Embryonic facial prominence (tissue), 1 donor: ENCODE measurements at regions not wholly inside any gene's neighbourhood (a gene's known extent, or its start where the extent isn't known, plus 50 kb on each side); places are given as distances from the start of the nearest gene placed in this dataset.
"Not testable (repeated sequence)": the region's sequence is repeated elsewhere in the genome, so short reads cannot be mapped to it uniquely, and the experiment has no call there.

ENCODE experiments used
- DNase-seq: peaks from one replicate; pipeline ENCODE4 v3.0.0-alpha.2; 2016; ENCODE audit errors: extremely low spot score

DNA sequence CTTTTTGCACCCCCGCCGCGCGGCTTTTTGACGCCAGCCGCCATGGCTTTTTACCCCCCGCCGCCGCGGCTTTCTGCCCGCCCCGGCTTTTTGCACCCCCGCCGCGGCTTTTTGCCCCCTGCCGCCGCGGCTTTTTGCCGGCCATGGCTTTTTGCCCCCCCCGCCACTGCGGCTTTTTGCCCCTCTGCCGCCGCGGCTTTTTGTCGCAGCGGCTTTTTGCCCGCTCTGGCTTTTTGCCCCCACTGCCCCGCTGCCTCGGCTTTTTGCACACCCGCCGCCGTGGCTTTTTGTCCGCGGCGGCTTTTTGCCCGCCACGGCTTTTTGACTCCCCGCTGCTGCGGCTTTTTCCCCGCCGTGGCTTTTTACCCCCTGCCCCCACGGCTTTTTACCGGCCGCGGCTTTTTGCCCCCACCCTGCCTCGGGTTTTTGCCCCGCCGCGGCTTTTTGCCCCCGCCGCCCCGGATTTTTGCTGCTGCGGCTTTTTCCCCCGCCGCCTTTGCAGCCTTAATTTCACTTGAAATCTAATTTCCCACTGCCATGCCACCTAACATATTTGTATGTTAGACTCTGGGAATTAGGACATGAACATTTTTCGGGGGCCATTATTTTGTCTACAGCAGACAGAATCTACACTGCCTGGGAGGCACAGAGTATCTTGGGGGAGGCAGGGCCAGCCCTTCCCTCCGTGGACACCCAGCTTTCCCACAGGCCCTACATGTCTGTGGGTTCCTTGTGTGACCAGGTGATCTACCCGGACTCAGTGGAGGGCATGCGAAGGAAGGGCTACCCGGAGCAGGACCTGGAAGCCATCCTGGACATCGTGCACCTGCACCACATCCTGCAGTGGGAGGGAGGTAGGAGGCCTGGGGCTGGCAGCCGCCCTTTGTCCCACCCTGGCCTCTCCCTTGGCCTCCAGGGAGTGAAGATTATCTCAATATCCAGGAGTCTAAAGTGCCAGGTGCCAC lies 3031.0 kb upstream of the TEKT4 start:
- no peak for DNase-seq

DNA sequence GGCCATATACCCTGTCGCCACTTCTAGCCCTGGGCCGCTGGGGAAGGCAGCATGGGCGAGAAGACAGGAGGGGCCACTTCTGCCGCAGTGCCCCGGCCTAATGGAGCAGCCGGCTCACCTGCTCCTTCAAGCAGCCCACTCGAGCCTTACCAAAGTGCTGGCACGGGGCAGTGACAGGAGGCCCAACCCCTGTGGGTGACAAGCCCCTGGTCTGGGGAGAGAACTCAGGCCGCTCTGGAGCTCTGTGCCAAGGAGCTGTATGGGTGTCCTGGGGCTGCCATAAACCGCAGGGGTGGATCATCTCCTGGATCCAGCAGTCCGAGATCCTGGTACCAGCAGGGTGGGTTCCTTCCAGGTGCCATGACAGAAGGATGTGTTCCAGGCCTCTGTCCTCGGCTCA lies 3029.0 kb upstream of the TEKT4 start:
- DNase-seq, result not testable (repeated sequence)

DNA sequence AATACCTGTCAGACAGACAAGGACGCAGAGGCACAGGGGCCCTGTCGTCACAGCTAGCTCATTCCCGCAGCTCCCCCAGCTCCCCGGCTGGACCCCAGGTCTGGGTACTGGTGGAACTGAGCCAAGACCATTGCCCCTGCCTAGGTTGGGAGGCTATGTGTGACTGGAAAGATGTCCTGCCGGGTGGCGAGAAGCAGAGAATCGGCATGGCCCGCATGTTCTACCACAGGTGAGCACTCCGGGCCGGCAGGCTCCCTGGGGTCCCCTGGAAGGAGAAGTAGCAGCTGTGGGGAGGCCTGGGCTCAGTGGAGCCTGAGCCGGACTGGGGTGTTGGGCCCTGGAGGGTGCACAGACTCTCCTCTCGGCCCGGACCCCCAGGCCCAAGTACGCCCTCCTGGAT lies 3028.3 kb upstream of the TEKT4 start:
- DNase-seq, result not testable (repeated sequence)

DNA sequence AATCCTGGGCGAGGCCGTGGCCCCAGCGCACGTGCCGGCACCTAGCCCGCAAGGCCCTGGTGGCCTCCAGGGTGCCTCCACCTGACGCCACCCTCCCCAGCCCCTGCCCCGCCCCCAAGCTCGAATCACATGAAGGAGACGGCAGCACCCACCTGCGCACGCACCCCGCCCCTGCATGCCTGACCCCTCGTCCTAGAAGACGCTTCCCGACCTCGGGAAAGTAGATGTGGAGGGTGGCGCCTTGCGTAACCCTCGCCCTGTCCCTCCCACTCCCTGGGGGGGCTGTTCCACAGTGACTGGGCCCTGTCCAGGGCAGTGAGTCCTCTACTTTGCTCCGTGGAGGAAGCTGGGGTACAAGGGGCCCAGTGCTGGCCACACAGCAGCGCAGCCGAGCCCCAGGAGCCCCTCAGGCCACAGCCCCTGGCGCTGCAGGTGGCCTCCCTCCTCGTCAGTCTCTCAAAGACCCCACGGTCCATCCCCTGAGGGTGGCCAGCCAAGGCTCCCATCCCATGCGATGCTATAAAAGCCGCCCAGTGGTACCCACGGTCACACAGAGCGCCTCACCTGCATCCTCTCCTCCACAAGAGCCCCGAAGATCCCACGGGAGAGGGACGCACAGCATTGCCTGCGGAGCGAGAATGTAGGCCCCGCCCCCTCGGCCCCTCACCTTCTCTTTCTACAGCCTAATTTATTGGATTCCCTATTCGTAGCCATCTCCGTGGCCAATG lies 3027.3 kb upstream of the TEKT4 start:
- not testable (repeated sequence) for DNase-seq

DNA sequence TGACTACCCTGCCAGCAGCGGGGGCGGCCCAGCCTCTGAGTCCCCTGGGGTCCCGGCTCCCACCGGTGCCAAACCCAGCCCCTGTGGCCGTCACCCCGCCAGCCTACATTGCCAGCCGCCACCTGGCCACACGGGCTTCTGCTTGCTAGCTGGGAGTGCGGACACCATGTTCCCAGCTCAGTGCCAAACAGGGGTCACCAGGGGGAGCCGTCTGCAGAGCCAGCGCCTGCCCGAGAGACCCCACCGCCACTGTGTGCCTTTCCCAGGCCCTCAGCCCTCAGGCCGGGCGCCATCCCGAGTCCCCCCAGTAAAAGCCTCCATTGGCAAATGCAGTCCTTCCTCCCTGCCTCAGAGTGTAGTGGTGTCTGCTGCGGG lies 3026.8 kb upstream of the TEKT4 start:
- DNase-seq, result not testable (repeated sequence)

DNA sequence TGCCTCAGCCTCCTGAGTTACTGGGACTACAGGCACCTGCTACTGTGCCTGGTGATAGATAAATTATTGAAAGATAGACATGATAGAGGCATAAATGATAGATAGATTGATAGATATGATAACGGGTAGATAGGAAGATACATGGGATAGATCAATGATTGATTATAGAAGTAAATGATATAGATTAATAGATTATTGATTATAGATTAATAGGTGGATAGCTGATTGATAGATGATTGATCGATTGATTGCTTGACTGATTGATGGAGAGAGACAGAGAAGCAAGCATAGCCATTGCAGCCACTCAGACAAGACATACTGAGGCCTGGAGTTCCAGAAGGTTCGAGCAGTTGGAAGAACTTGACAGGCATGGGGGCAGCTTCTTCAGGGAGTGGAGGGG lies 3024.8 kb upstream of the TEKT4 start:
- not testable (repeated sequence) for DNase-seq

DNA sequence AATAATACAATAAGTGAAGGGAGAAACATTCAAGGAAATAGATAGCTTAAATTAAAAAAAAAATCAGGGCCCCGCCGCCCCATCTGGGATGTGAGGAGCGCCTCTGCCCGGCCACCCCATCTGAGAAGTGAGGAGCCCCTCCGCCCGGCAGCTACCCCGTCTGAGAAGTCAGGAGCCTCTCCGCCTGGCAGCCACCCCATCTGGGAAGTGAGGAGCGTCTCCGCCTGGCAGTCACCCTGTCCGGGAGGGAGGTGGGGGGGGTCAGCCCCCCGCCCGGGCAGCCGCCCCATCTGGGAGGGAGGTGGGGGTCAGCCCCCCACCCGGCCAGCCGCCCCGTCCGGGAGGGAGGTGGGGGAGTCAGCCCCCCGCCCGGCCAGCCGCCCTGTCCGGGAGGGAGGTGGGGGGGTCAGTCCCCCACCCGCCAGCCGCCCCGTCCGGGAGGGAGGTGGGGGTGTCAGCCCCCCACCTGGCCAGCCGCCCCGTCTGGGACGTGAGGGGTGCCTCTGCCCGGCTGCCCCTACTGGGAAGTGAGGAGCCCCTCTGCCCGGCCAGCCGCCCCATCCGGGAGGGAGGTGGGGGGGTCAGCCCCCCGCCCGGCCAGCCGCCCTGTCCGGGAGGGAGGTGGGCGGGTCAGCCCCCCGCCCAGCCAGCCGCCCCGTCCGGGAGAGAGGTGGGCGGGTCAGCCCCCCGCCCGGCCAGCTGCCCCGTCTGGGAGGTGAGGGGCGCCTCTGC lies 3019.4 kb upstream of the TEKT4 start:
- DNase-seq, result not testable (repeated sequence)

DNA sequence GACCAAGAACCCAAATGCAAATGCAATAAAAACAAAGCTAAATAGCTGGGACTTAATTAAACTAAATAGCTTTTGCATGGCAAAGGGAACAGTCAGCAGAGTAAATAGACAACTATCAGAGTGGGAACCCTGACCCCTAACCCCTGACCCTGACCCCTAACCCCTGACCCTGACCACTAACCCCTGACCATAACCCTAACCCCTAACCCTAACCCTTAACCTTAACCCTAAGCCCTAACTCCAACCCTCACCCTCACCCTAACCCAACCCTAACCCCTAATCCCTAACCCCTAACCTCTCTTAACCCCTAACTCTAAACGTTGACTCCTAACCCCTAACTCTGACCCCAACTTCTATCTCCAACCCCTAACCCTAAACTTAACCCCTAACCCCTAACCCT lies 3014.3 kb upstream of the TEKT4 start:
- not testable (repeated sequence) for DNase-seq

DNA sequence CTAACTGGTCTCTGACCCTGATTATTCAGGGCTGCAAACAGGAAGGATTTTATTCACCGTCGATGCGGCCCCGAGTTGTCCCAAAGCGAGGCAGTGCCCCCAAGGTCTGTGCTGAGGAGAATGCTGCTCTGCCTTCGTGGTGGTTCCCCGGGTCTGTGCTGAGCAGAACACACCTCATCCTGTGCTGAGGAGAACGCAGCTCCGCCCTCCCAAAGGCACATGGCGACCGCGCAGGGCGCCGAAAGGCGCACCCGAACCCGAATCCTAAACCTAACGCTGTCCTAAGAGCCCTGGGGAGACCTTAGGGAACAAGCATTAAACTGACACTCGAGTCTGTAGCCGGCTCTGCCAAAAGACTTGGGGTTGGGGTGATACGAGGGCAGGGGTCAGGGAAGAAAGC lies 3013.5 kb upstream of the TEKT4 start:
- not testable (repeated sequence) for DNase-seq

DNA sequence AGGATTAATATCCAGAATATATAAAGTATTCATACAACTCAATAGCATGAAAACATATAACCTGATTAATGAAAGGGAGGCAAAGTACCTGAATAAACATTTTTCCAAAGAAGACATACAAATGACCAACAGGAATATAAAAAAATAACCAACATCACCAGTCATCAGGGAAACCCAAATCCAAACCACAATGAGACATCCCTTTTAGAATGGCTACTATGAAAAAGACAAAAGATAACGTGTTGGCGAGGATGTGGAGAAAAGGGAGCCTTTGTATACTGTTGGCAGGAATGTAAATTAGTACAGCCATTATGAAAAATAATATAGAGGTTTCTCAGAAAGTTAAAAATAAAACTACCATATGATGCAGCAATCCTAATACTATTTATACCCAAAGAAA lies 2999.5 kb upstream of the TEKT4 start:
- DNase-seq, result not testable (repeated sequence)

DNA sequence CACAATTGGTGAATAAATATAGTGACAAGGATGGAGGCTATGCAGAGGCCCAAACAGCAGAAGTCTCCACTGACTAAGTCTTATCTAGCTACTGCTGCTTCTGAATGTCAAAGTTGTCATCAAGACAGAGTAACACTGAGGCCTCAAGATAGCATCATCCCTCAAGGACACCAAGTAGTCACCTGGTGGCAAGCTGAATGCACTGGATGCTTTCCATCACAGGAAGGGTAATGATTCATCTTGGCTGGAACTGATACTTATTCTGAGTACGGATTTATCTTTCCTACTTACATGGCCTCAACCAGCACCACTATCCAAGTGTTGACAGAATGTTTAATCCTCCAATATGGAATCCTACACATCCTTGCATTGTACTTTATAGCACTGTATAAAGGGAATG lies 2997.8 kb upstream of the TEKT4 start:
- not testable (repeated sequence) for DNase-seq

DNA sequence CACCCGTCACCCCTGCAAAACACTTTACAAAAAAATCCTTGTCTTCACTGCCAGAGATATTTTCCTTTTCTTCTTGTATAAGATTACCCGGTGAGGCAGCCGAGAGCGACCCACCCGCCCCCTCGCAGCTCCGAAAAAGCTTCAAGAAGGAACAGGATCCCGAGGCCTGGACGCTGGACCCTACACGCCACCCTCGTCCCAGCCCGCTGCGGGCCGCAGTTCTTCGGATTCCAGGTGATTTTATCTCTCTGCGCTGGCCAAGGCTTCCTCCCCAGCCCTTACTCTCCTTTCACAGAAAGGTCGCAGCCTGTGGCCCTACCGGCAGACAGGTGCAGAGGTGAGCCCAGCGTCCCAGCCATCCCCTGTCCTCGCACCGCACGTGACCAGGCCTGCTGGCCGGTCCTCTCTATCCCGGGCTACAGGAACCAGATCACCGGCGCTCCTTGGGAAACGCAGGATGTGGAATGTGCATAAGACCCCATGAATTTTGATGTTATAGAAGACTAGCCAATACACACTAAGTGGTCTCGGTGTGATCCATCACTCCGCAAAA lies 2993.5 kb upstream of the TEKT4 start:
- not testable (repeated sequence) for DNase-seq

DNA sequence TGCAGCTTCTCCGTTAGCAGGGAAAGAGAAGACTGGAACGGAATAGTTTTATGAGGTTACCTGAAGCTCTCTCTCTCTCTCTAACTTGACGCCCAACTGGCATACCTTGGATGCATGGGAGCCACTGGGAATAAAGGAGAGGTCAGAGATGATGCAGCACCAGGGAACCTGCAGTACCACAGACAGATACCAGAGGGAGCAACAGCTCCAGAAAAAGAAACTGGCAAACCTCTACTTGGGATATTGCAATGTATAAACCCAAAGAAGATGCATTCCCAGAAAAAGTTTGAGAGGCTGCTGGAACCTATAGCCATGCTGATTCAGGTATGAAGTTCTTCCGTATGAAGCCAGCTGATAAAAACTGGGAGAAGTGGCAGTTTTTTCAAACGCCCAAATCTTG lies 2976.1 kb upstream of the TEKT4 start:
- DNase-seq, result not testable (repeated sequence)

DNA sequence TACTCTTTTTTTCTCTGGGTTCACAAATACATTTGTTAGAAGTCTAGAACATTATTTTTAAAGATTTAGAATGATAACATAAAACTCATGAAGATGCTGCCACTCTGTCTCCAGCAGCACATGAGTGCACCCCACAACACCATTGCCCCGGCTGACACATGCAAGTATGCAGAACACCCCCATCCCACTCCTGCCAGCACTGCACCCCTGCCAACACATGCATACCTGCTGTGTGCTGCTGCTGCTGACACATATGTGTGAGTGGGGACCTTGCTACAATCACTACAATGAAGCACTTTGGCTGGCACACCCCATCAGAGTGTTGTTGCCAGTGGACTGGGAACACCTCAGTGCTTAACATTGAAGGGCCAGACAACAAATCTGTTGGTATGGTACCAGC lies 2953.6 kb upstream of the TEKT4 start:
- not testable (repeated sequence) for DNase-seq
